ENCODE measurements at regions not wholly inside any gene's neighbourhood (a gene's known extent, or its start where the extent isn't known, plus 50 kb on each side); places are given as distances from the start of the nearest gene placed in this dataset.
"Not testable (repeated sequence)": the region's sequence is repeated elsewhere in the genome, so short reads cannot be mapped to it uniquely, and the experiment has no call there.

DNA sequence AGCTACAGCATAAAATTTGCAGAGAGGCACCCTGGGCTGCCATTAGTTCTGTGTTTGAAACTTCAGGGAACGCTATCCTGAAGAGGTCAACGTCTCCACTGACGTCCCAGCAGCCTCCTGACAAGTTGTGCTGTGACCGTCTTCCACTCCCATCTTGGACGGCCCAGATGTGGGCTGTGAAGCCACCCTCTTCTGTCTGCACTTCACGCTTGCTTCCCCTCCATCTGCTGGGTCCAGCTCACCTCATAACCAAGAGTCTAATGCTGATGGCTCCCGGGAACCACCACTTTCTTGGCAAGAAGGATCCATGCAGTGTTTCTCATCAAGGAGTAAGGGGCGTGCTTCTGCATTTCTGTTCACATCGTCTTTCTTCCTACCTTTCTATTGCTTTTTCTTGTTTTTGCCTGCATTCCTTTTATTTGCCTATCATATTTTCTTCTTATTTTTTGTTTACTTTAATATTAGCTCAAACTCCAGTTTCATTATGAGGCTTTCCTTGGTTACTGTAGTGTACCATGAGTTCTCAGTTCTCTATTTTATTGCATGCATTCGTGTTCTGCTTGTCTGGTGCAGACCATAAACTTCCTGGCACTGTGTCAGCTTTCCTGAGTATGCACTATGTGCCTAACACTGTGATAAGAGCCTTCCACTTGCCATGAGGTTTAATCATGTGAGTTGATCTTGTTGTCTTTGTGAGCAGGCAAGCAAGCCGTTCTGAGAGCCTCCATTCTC, 631.8 kb upstream of the RAB6C start:
- in situ Hi-C loops (cut with MboI; ENCODE audit: low sequenced_read_pairs), result no loop called here

DNA sequence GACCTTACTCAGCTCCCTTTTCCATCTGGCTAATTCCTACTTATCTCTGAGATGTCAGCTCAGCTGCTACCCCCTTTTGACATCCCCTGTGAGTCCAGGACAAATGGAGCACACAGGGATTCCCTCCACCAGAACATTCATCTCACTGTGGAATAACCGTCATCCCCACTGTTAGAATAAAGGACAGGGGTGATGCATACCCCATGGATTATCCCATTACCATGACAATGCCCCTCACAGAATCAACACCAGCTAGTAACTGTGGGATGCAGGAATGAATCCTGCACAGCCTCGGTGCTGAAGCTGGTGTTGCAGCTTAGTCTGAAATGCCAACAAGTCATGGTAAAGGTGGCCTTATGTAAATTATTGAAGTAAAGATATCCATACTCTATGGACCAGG, 624.8 kb upstream of the RAB6C start:
- in situ Hi-C loops (cut with MboI; ENCODE audit: low sequenced_read_pairs), result no loop called here

DNA sequence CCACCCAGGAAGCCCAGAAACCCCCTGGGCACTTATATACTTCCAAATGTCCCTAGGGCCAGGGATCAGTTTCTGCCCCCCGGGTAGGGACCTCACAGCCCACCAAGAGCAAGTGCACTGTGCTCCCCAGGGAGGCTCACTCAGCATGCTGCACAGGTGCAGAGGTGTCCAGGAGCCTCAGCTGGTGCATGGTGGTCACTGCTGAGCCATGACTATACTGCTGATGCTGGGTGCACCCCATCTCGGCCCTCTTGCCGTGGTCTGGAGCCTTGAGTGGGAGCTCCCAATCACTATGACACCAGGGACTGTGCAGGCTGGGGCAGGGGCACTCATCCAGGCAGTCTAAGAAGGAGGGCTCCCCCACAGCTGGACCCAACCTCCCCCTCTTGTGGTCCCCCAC, 617.8 kb upstream of the RAB6C start:
- in situ Hi-C loops (cut with MboI; ENCODE audit: low sequenced_read_pairs), result no loop called here

DNA sequence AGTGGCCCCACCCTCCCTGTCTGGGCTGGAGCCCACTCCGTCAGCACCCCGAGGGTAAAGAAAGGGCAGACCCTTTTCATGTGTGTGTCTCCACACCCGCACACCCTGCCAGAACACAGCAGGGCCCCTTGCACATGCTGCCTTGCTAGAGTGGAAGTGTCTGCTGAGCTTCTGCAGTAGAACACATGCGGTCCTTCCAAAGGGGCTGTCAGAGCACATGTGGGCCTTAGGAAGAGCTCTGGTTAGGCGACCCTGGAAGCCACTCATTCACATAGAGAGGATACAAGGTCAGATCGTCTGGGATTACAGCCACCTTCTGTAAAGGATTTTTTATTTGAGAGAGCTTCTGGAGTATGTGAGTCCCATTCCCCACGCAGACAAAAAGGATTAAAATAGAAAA, 613.2 kb upstream of the RAB6C start:
- in situ Hi-C loops (cut with MboI; ENCODE audit: low sequenced_read_pairs), result no loop called here

DNA sequence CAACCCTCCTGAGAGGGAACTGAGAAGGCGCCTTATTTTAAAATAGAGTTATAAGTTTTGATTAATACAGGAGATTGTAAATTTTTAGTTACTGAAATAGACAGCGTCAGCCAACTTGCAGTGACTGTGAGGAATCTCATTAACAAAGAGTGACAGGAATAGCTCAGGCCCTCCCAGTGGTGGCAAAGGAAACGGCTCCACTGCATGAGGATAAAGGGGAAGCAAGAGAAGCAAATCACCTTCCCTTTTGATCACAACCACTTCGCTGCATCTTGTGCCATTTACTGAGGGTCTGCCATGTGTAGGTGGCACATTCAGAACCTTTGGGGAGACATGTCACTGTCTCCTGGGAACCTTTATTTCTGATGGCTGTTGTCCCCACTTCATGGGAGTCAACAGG, 612.4 kb upstream of the RAB6C start:
- in situ Hi-C loops (cut with MboI; ENCODE audit: low sequenced_read_pairs), result no loop called here

DNA sequence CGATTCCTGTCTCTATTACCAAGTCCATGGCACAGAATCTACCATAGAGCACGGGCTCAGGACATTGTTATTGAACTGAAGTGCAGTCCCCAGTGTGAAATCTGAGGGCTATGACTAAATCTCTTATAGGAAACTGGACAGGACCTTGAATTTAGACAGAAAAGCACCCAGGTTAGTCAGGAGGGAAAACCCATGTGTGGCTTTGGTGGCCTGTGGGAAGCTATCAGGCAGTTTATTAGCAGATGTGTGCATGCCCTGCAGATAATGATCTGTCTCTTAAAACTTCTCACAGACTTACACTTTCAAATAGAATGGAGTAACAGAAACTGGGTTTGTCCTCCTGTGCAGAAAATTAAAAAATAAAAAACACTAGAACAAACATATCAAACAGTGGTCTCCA, 610.0 kb upstream of the RAB6C start:
- in situ Hi-C loops (cut with MboI; ENCODE audit: low sequenced_read_pairs), result no loop called here

DNA sequence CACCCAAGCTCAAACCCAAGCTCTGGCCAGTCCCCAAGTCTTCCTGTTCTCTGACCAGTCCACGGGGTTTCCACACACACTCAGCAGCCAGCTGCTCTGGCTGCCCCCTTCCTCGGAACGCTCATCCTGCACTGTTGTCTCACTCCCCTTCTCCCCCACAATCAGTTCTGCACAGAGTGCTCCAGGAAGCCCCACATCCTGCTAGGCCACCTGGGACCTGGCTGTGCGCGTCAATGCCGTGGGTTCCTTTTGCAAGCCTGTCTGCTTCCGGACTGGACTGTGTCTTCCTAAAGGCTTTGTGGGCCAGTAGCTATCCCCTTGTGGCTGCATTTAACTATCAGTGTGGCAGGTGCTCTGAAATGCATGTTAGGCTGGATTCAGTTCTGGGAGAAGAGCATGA, 605.0 kb upstream of the RAB6C start:
- in situ Hi-C loops (cut with MboI; ENCODE audit: low sequenced_read_pairs), result no loop called here

DNA sequence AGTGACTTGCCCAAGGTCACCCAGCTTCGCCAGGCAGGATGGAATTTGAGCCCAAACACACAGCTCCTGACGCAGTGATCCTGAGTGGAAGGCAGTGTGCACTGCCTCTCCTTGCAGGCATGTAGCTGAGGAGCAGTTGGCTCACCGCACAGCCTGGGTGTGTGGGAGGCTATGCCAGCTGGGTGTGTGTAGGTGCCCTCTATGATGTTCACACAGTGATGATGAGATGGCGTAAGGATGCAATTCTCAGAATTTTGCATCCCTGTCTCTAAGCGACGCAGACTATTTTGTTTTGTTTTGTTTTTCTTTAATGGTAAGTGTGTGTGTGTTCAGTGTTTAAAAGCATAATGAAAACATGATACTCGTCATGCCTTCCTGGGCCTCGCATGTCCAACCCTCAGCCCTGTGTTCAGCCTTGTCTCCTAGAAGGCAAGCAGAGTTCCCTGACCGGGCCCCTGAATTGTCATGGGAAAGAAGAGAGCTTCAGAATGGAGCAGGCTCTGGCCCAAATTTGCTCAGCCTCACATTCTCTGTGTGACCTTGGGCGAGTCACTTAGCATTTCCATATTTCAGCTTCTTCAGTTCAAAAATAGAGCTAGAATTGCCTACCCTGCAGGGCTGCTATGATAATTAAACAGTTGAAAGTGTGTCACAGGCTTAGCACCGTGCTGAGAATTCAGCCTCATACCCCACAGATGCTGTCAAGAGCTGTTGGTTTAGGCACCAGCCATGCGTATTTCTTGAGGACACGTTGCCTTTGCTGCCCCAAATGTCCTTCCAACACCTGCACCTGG, 603.6 kb upstream of the RAB6C start:
- in situ Hi-C loops (cut with MboI; ENCODE audit: low sequenced_read_pairs), result no loop called here

DNA sequence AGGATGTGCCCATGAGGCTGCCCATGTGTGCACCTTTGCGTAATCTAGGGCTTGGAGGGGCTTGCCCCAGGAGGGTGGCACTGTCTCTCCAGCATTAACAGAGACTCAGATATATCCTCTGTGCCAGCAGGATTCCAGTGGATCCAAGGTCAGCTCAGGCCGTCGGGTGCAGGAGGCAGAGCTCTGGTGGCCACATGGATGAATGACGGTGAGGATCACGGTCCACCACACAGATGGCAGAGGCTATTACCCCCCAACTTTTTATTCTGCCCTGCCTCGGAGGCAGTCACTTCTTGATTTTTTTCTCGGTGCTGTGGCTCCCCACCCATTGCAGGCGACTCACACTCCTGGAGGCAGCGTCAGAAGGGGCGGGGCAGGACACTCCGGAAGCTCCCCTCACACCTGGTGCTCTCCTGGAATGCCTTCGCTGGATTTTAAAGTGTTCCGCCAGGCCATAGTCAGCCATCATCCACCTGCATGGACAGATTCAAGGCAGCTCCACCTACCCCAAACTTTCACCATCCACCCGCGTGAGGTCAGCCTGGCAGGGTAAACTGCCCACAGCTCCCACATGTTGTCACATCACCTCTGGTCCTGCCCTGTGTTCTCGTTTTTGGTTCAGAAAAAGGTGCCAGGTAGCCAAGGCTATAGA, 602.9 kb upstream of the RAB6C start:
- in situ Hi-C loops (cut with MboI; ENCODE audit: low sequenced_read_pairs), result no loop called here

DNA sequence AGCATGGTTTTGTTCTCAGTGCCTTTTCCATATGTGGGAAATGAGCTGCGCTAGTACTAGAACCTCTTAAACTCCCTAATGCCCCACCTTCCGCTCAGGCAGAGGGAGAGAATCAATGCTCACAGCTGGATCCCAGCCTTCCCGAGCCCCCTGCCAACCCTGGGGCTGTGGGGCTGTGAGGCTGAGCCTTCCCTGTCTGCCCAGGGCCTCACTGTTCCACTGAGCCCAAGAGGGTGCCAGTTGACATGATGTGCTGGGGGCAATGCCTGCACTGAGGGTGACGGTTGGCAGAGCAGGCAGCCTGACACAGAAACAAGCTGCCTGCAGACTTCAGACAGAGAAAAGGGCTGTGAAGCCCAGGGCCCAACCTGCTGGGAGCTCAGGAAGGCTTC, 602.4 kb upstream of the RAB6C start:
- in situ Hi-C loops (cut with MboI; ENCODE audit: low sequenced_read_pairs), result no loop called here

DNA sequence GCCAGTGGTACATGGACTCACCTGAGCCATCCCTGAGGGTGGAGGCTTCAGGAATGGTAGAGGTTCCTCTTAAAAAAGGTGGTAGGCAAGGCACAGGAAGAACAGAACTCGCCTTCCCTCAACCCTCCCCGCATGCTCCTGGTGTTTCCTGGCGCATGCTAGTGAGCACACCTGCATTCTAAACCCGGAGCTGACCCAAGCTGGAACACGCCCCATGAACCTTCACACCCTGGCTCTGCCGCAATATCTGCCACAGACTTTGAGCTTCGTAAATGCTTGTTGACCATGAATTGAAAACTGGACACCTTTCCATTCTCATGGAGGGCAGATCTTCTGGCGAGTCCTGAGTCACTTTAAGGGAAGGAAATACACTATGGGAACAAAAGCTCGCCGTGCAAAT, 601.3 kb upstream of the RAB6C start:
- in situ Hi-C loops (cut with MboI; ENCODE audit: low sequenced_read_pairs), result no loop called here

DNA sequence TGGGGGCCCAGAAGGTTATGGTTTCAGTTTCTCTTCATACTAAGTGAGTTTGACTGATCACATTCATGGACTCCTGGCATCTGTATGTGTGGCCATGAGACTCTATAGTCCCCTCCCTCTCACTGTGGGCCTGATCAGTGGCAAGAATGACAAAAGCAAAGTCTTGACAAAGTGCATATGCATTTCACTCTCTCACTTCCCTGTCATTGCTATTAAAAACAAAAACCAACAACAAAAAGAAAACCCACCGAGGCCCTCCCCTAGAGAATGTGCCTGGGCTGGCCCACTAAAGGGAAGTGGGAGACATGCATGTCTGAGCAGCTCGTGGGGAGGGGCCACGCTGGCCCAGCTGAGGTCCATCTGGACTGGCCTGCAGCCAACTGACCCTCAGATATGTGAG, 600.1 kb upstream of the RAB6C start:
- in situ Hi-C loops (cut with MboI; ENCODE audit: low sequenced_read_pairs), result no loop called here

DNA sequence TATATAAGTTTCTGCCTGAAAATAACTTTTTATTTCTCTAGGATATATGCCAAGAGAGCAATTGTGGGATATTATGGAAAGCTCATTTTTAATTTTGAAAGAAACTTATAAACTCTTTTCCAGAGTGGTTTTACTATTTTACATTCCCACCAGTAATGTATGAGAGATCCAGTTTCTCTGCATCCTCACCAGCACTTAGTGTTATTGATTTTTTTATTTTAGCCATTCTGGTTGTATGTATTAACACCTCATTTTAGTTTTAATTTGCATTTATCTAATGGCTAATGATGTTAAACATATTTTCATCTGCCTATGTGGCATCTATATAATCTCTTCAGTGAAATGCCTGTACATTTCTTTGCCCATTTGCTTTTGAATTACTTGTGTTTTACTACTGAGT, 597.7 kb upstream of the RAB6C start:
- in situ Hi-C loops (cut with MboI; ENCODE audit: low sequenced_read_pairs), result no loop called here

DNA sequence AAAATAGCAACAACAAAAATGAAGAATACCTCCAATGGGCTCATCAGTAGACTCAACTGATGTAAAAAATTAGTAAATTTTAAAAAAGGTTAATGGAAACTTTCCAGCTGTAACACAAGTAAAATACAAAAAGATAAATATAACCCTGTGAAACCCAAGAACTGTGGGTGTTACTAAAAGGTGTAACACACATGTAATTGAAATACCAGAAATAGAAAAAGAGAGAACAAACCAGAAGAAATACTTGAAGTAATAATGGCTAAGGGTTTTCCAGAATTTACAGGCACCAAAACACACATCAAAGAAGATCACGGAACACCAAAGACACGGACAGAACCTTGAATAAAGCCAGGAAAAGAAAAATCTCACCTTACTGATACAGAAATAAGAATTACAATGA, 590.6 kb upstream of the RAB6C start:
- in situ Hi-C loops (cut with MboI; ENCODE audit: low sequenced_read_pairs), result no loop called here

DNA sequence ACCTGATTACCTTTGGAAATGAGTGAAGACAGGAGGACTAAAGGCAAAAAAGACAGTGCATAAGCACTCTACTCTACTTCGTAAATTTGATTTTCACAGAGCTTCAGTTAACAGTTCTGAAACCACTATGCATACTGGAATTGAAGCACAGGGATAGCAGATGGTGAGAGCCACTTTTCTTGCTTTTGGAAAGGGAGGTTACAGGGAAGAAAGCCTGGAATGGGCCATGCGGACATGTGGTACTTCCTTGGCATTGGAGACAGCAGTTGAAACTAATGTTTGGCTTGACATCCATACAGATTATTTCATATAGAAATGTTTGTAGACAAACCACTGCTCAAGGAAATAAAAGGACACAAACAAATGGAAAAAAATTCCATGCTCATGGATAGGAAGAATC, 585.6 kb upstream of the RAB6C start:
- in situ Hi-C loops (cut with MboI; ENCODE audit: low sequenced_read_pairs), result no loop called here

DNA sequence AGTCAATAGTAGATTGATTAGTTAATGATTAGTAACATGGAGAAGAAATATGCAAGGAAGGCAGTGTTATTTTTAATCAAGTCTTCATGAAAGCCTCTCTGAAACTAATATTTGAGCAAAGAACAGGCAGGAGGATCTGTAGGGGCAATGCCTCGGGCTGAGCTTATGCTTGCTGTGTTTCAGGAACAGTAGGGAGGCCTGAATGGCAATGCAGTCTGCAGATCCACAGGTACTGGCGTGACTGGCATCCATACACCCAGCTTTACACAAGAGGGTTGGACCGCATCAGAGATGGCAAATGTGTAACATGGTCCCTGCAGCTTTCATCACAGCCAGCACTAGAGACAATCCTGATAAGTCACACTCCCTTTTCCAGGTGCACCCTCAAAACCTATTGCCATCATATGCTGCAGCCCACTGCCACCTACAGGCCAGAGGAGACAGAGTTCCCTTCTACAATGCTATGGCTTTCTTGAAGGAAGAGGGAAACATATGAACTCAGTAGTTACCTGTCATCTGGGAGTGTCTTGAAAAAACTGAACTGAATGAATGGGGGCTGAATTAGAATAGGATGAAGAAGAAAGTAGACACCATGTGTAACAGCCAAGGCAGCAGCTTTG, 582.4 kb upstream of the RAB6C start:
- in situ Hi-C loops (cut with MboI; ENCODE audit: low sequenced_read_pairs), result no loop called here

DNA sequence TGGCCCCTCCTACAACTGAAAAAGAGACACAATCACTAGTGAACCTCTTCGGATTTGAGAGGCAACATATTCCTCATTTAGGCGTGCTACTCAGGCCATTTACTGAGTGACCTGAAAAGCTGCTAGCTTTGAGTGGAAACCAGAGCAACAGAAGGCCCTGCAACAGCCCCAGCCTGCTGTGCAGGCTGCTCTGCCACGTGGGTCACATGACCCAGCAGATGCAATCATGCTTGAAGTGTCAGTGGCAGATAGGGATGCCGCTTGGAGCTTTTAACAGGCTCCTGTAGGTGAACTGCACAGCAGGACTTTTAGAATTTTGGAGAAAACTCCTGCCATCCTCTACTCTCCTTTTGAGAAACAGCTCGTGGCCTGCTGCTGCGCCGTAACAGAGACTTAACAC, 578.6 kb upstream of the RAB6C start:
- in situ Hi-C loops (cut with MboI; ENCODE audit: low sequenced_read_pairs), result no loop called here

DNA sequence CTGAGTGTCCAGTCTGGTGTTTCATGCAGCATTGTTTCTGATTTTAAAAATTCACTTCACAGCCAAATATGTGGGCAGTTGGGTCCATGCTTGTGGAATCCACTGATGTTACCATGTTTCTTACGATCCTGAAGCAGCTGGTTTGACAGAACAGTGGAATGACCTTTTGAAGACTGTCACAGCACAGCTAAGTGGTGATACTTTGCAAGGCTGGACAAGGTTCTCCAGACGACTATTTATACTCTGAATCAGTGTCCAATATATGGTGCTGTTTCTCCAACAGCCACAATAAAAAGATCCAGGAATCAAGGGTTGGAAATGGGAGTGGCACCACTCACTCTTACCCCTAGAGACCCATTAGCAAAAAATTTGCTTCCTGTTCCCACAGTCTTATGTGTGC, 577.4 kb upstream of the RAB6C start:
- in situ Hi-C loops (cut with MboI; ENCODE audit: low sequenced_read_pairs), result no loop called here

DNA sequence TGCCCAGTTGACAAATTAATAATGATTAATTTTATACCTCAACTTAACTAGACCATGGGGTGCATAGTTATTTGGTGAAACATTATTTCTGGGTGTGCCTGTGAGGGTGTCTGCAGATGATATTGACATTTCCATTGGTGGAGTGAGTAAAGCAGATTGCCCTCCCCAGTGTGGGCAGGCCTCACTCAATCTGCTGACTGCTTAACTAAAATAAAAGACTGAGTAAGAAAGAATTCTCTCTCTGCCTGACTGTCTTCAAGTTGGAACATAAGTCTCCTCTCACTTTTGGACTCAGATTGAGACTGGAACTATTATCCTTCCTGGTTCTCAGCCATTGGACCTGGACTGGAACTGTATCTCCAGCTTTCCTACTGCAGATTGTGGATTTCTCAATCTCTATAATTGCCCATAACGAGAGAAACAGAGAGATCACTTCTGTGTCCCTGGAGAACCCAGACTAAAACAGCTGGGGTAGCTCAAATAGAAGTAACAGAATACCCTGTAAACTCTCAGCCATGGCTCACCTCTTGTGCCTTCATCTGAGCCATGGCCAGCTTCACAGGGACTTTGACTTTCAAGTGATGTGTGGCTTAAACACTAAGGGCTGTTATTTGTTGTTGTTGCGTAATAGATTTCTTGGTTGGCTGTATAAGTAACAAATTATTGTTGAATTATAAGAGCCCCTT, 575.3 kb upstream of the RAB6C start:
- in situ Hi-C loops (cut with MboI; ENCODE audit: low sequenced_read_pairs), result no loop called here

DNA sequence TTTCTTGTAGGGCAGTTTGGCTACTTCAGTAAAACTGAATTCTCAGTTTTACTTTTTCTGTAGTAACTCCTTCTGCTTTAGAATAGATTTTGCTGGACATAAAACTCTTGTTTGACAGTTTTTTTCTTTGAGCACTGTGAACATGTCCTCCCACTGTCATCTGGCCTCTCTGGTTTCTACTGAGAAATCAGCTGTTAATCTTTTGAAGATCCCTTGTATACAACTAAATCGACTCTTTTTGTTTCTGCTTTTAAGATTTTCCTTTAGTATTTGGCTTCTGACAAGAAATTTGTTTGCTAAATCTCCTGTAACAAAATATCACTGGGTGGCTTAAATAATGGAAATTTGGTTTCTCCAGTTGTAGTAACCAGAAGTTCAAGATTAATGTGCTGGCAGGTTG, 570.9 kb upstream of the RAB6C start:
- in situ Hi-C loops (cut with MboI; ENCODE audit: low sequenced_read_pairs), result no loop called here

DNA sequence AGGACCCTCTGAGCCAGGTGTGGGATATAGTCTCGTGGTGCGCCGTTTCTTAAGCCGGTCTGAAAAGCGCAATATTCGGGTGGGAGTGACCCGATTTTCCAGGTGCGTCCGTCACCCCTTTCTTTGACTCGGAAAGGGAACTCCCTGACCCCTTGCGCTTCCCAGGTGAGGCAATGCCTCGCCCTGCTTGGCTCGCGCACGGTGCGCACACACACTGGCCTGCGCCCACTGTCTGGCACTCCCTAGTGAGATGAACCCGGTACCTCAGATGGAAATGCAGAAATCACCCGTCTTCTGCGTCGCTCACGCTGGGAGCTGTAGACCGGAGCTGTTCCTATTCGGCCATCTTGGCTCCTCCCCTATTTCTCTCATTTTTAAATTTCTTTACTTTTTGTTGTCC, 562.4 kb upstream of the RAB6C start:
- in situ Hi-C loops (cut with MboI; ENCODE audit: low sequenced_read_pairs), result not testable (repeated sequence)

All from HL-60/S4 (cell line).